ENCODE measurements at regions not wholly inside any gene's neighbourhood (a gene's known extent, or its start where the extent isn't known, plus 50 kb on each side); places are given as distances from the start of the nearest gene placed in this dataset.

DNA sequence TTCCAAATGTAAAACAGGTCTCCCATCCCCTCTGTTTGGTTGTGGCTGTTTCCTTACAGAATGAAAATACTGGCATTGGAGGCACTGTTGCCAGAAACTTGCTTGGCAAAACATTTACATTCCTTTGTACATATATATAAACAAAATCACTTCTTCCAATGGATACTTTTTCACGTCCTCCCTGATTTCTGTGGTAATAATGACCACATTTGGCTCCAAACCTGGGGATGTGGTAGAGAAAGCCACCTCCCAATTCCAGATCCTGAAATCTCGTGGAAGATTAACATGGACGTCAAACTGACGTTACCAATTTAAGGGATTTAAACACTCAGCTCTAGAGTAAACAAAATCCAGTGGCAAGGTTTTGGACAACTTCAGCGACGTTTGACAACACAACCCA, 370.8 kb upstream of the ZFHX3 start:
- Histone ChIP-seq H3K4me1 (no peaks in the 10 kb centered on the region), H3K9me3 (no peaks in the 10 kb centered on the region), H3K36me3 (no peaks in the 10 kb centered on the region), H3K4me3 (ENCODE audit: low read depth, low read length) (no peak overlapping the region), H3K27me3 (no peaks in the 10 kb centered on the region)
- TF ChIP-seq CTCF (IDR thresholded peaks at IDR 0.05; ENCODE audit: low read depth, low read length): no peak
- DNase-seq: no peak

DNA sequence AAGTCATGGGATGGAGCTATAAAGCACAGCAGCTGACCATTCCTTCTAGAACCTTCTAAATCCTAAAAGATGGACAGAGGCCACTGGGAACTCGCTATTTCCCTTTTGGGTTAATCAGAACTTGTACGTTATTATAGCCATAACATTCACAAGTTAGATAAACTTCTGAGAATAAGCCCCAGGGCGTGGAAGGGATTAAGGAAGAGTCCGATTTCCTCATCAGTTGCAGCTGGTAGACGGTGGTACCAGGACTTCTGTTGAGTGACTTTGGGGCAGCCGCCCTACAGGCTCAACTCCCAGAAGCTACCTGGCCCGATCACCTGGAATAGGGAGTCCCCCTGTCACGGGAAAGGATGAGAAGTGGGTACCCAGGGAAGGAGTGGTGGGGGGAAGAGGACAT, 370.1 kb upstream of the ZFHX3 start:
- H3K9me3 ChIP-seq: no peaks in the 10 kb centered on the region
- DNase-seq: no peak
- no peak overlapping the region for H3K4me3 ChIP-seq (ENCODE audit: low read depth, low read length)
- no peaks in the 10 kb centered on the region for H3K27me3 ChIP-seq
- no peak for TF ChIP-seq CTCF (IDR thresholded peaks at IDR 0.05; ENCODE audit: low read depth, low read length)
- no peaks in the 10 kb centered on the region for H3K36me3 ChIP-seq
- no peaks in the 10 kb centered on the region for H3K4me1 ChIP-seq

- TF ChIP-seq CTCF (IDR thresholded peaks at IDR 0.05; ENCODE audit: low read depth, low read length): no peak
- no peak overlapping the region for H3K4me3 ChIP-seq (ENCODE audit: low read depth, low read length)
Measured at GRCh38 chr16:73415286-73415685, 367.4 kb upstream of the ZFHX3 start.

GRCh38 chr16:73414638-73415037, 366.7 kb upstream of the ZFHX3 start:
- DNase-seq: no peak
- Histone ChIP-seq H3K4me3 (ENCODE audit: low read depth, low read length) (no peak overlapping the region), H3K27me3 (no peaks in the 10 kb centered on the region), H3K4me1 (no peaks in the 10 kb centered on the region), H3K36me3 (no peaks in the 10 kb centered on the region), H3K9me3 (no peaks in the 10 kb centered on the region)
- no peak for TF ChIP-seq CTCF (IDR thresholded peaks at IDR 0.05; ENCODE audit: low read depth, low read length)

More at GRCh38 chr16:73415286-73415685, 367.4 kb upstream of the ZFHX3 start:
- no peak for DNase-seq
- H3K27me3 ChIP-seq: no peaks in the 10 kb centered on the region
- no peaks in the 10 kb centered on the region for H3K9me3 ChIP-seq
- no peaks in the 10 kb centered on the region for H3K4me1 ChIP-seq
- H3K36me3 ChIP-seq: no peaks in the 10 kb centered on the region

- H3K36me3 ChIP-seq: no peaks in the 10 kb centered on the region
- no peaks in the 10 kb centered on the region for H3K4me1 ChIP-seq
- H3K27me3 ChIP-seq: no peaks in the 10 kb centered on the region
- DNase-seq: no peak
- no peak for TF ChIP-seq CTCF (IDR thresholded peaks at IDR 0.05; ENCODE audit: low read depth, low read length)
- H3K9me3 ChIP-seq: no peaks in the 10 kb centered on the region
- H3K4me3 ChIP-seq (ENCODE audit: low read depth, low read length): no peak overlapping the region
Measured at GRCh38 chr16:73413830-73414190, 365.9 kb upstream of the ZFHX3 start.

DNA sequence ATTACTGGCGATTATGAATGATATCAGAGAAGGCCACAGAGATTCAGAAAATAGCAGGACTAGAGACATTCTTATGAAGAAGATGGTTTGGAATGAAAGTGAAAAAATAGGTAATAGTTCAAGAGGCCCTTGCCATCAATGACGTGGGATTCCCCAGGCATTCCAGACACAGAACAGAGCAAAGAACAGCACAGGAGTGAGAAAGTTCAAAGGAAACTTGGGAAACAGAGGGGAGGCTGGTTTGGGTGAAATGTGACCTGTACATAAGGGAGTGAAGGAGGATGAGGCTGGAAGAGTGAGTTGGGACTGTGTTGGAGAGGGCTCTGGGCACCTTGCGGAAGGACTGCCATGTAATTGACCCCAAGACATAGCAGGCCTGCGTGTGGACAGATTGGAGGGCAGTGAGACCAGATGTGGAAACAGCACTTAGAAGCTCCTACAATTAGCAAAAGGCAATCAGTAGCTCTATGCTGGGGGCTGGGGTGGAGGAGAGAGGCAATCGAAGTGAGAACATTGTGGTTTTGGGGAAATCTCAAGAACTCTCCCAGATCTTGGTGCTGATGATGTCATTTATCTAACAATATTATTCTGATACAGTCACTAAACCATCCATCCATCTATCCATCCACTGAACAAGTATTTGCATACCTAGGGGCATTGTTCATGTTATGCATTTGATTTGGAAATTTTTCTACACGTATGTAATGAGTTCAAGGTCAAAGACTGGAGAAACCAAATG, 365.3 kb upstream of the ZFHX3 start:
- no peak for TF ChIP-seq CTCF (IDR thresholded peaks at IDR 0.05; ENCODE audit: low read depth, low read length)
- Histone ChIP-seq H3K27me3 (no peaks in the 10 kb centered on the region), H3K36me3 (no peaks in the 10 kb centered on the region), H3K4me3 (ENCODE audit: low read depth, low read length) (no peak overlapping the region), H3K4me1 (no peaks in the 10 kb centered on the region), H3K9me3 (no peaks in the 10 kb centered on the region)
- DNase-seq: no peak
